HG03354 (cell line): ENCODE measurements at regions not wholly inside any gene's neighbourhood (a gene's known extent, or its start where the extent isn't known, plus 50 kb on each side); places are given as distances from the start of the nearest gene placed in this dataset.

Experiments used
- ATAC-seq: cut with Tn5 transposase; IDR thresholded peaks from one replicate; pipeline ENCODE4 v1.9.1; 2021; ENCODE audit warnings: mild to moderate bottlenecking; ENCODE audit not compliant: unreplicated experiment, poor library complexity, severe bottlenecking

DNA sequence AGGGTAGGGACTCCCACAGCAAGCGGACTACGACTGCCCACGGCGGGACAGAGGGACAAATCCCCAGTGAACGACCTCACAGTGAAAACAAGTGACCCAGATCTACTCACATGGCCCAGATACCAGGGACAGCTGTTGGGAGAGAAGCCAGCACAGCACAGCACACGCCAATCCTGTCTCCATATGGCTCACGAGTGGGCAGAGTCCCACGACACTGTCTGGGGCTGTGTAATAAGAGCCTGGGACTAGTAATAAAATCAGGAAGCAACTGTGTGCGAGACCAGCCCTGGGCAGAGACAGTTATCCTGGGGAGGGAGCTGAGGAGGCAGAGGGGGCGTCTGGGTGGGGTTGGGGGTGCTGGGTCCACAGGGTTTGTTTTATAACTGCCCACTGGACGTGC is 385.0 kb downstream of the CTTN start:
- ATAC-seq, result no peak

DNA sequence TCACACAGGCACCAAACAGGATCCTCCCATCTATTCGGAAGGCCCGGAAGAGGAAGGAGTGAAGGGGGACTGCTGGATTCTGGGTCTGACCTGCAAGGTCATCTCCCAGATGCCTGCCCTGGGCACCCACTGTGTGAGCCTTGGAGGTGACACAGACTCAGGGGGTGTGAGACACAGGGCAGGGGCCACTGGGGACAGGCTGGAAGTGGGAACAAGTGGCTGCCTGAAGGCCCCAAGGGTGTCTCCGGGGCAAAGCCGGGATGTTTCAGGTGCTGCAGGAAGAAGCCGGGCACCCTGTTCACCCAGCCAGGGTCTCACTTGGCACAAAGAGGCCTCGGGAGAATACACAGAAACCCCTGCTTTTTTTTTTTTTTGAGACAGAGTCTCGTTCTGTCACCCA is 385.5 kb downstream of the CTTN start:
- no peak for ATAC-seq

- no peak for ATAC-seq
Observed at GRCh38 chr11:70785372-70785771, 387.0 kb downstream of the CTTN start.

DNA sequence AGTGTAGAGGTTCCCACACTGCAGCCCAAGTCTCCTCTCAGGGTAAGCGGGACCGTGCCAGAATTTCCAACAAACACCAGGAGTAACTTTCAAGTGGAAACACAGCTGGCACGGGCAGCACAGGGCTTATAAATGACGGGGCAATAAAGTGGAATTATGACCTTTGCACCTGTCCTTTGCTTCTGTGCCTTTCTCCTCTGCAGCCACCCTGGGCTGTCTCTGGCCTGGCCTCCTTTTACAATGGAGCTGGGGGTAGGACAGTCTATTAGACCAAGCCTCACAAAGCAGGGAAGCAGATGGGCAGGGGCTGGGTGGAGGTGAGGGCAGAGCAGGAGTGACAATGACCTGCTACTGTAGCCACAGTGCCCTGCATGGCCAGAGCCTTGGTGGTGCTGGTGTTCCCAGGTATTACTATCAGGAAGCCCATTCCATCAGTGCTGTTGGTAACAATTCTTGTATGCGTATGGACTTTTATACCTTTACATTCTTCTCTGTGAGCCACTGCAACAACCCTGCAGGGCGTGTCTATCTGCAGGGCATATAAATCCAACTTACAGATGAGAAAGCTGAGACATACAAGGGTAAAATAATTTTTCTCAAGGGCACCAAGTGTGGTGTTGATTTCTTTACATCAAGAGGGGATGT is 387.8 kb downstream of the CTTN start:
- ATAC-seq, result no peak

DNA sequence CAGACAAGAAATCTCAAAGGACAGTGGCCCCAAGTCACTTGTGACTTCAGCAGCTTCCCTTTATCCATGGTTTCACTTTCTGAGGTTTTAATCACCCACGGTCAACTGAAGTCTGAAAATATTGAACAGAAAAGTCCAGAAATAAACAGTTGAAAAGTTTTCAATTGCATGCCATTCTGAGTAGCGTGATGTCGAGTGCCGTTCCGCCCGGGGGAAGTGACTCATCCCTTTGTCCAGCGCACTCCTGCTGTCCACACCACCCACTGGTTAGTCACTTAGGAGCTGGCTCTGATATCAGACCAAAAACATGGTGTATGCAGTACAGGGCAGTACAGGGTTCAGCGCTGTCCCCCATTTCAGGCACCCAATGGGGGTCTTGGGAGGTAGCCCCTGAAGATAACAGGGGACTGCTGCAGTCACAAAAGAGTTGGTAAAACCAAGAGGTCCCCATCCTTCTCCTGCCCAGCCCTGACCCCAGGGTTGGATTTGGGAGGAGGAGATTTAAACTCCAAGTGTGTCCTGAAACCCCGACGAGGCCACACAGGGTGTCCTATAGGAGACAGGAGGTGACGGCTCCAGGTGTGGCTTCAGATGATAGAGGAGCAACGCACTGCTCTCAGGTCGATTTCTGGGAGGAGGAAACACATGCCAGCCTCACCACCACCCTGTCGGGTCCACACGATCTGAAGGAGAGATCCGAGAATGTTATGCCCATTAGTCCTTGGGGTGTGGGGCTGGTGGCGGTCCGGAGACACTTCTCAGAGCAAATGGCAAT is 390.1 kb downstream of the CTTN start:
- no peak for ATAC-seq

GRCh38 chr11:70790671-70791300 is 392.5 kb downstream of the CTTN start:
- ATAC-seq, result no peak

DNA sequence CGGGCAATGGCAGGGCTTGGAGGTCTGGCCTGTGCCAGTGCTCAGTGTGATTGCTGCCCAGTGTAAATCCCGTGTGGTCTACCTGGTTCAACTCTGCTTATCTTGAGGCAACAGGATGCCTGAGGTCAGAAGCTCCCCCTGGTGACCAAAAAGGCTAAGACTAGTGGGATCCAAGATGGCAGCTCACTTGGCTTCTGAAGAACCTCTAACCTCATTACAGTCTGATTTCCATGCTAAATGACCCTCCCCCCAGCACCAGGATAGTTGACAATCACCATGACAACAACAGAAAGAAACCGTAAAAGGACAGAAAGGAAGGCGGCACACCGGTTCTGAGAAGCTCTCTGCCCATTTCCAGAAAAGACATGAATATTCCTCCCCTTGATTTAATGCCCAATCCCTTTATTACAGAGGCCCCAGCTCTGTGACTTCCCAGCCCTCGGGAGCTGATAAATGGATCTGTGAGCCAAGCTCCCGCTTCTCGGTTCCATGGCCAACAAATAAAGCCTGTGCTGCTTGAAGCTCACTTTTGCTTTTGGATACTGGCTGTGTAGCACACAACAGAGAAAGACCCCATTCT is 398.4 kb downstream of the CTTN start:
- ATAC-seq, result no peak

DNA sequence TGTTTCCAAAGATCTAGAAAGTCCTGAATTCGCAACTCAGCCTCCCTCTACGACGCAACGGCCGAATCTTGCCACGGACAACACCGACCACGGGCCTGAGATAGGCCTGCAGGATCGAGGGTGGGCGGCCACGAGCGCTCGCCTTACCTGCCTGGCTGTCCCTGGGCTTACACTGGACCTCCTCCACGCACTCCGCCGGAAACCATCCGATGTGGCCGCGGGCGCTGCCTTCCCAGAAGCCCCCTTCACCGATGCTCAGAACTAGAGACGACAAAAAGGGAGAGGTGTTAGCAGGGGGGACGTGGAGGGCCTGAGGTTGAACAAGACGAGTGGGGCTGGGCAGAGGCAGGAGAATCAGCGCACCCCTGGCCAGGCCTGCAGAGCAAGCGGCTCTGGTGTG is 400.0 kb downstream of the CTTN start:
- no peak for ATAC-seq

DNA sequence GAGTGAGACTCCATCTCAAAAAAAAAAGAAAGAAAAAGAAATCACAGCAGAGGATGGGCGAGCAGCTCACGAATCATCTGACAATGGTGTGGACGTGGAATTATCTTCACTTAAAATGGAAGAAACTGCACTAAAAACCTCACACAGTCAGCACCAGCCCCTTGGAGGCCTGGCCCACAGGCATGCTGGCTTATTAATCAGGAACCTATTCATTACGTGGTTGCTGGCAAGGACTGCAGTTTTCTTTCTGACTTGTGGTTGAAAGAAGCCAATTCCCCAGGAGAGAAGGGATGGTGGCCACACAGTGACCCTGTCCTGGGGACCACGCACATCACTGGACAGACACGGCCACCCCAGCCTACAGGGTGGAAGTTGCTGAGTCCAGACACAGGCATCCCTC is 401.1 kb downstream of the CTTN start:
- ATAC-seq, result no peak

DNA sequence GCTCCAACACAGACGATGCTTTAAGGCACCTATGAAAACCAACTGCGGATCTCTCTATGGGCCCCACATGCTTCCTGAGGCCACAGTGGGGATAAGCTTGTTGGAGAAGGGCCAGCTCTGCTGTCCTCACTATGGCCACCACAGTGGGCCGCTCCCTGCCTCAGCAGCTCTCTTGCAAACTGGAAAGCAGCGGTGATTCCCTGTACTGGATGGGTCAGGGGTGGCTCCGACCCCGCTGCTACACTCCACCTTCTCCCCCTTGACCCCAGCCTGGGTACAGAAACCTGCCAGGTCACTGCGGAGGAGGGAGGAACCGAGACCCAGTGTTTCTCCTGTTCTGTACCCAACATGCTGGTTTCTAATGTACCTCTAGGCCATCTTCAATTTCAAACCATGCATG is 403.9 kb downstream of the CTTN start:
- no peak for ATAC-seq

GRCh38 chr11:70804139-70804837 is 406.0 kb downstream of the CTTN start:
- no peak for ATAC-seq

DNA sequence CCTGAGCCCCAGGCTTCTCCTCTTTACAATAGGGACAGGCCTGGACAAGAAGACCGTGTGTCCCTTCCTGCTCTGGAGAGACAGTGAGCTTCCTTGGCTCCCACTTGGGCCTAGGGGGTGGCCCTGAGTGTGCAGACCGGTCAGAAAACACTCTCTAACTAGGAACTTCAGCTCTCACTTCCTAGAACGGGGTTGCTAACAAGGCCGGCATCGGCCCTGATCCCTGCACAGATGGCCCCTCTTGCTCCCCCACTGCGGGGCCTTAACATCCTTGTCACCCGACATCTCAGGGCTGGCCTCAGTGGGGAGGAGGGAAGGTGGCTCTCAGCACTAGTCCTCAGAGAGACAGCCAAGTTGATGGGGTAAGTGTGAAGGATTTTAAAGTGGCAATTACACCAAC is 406.9 kb downstream of the CTTN start:
- no peak for ATAC-seq

DNA sequence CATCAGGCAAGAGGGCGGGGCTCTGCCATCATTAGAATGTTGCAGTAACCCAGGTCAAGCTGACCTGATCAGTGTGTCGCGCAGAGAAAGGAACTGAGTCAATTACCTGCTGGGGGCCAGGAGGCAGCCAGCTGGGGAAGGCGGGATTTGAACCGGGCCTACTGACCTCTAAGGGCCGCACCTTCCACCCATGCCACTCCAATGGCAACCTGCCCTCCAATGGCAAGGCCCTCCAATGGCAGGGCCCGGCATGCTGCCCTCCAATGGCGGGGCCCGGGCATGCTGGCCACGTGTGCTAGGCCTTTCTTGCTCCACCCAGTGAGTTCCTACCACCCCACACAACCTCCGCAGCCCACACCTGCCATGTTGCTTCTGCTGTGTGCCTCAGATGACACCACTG is 407.6 kb downstream of the CTTN start:
- ATAC-seq, result no peak

- no peak for ATAC-seq
Observed at GRCh38 chr11:70806461-70807194, 408.3 kb downstream of the CTTN start.

DNA sequence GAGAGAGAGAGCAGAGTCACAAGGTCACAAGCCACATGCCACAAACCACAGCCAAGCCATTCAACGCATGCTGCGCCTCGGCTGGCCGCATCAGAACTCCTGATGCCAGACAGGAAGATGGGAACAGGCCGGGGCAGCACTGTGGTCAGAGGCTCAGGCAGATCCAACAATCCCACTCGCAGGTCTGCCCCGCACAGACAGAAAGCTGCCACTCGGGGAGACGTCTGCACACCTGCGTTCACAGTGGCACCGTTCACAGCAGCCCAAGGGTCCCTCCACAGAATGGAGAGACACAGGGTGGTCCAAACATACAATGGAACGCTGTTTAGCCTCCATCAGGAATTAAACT is 408.8 kb downstream of the CTTN start:
- no peak for ATAC-seq

- ATAC-seq, result no peak
Observed at GRCh38 chr11:70808686-70809375, 410.5 kb downstream of the CTTN start.

DNA sequence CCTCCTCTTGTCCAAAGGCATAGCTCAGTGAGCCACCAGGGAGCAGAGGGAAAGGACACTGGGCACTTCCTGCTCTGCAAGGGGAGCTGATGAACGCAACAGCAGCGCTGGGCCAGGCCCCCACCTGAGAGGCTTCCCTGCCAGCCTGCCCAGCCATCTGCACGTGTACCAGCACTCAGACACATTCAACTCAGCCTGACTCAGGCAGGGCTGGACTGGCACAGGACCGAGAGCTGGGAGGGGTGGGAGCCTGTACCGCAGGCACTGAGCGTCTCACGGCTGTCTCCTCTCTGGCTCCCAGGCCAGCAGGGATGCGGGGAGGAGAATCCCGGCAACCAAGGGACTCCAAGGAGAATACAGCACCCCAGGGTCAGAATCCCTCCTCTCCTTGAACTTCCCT is 411.8 kb downstream of the CTTN start:
- no peak for ATAC-seq

DNA sequence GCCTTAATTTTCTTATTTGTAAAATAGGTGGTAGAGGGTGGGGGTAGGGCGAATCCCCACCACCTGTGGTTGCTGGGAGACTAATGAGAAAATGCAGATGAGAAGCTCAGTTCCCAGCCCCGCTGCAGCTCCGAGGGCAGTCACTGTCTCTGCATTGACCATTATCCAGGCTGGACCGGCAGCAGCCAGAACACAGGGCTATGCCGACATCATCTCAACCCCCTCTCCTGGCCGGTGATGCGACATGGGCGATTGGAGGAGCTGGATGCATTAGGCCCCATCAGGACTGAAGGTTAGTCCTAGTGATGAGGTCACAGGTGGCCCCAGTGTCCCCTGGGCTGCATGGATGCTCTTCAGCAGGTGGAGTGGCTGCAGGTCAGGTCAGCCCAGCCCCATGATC is 412.4 kb downstream of the CTTN start:
- no peak for ATAC-seq

GRCh38 chr11:70811483-70811882 is 413.2 kb downstream of the CTTN start:
- no peak for ATAC-seq
